ENCODE measurements at regions not wholly inside any gene's neighbourhood (a gene's known extent, or its start where the extent isn't known, plus 50 kb on each side); places are given as distances from the start of the nearest gene placed in this dataset.
"Not testable (repeated sequence)": the region's sequence is repeated elsewhere in the genome, so short reads cannot be mapped to it uniquely, and the experiment has no call there.

DNA sequence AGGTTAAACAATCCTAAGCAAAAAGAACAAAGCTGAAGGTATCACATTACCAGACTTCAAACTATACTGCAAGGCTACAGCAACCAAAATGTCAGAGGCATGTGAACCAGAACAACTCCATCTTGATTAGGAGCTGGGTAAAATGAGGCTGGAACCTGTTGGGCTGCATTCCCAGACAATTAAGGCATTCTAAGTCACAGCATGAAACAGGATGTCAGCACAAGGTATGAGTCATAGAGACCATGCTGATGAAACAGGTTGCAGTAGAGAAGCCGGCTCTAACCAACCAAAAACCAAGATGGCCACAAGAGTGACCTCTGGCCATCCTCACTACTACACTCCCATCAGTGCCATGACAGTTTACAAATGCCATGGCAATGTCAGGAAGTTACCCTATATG, 252.0 kb downstream of the RASEF start:
- DNase-seq: peak; percentile 51

DNA sequence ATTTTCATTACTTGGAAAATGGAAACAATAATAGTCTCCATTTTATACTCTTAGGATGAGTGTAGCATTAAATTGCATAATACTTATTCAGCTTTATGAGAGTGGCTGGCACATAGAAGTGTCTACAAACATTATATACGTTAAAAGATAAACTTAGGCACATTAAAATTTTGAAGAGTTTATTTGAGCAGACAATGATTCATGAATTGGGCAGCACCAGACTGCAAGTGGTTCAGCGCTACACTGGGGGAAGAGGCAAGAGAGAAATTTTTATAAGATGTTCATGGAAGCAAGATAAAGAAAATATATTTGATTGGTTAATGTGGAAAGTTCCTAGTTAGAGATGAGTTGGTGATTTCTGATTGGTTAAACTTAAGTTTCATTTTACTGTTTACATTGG, 243.7 kb downstream of the RASEF start:
- DNase-seq: no peak

DNA sequence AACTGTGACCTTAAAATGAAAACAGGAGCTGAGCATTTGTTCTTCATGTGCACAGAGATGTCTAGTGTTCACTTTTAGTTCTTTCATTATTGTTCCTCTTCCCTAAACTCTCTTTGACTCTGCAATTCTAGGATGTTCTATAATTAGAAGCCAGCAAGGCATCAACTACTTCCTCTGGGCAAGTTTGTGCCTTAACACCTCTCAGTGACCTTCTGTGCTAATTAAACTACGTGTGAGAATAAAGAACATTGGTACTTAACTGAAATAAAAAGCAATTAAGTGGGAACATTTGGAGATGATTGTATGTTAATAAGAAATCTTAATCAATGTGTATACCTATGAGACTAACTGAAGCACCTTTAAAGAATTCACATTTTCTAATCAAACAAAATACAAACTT, 242.8 kb downstream of the RASEF start:
- no peak for DNase-seq

DNA sequence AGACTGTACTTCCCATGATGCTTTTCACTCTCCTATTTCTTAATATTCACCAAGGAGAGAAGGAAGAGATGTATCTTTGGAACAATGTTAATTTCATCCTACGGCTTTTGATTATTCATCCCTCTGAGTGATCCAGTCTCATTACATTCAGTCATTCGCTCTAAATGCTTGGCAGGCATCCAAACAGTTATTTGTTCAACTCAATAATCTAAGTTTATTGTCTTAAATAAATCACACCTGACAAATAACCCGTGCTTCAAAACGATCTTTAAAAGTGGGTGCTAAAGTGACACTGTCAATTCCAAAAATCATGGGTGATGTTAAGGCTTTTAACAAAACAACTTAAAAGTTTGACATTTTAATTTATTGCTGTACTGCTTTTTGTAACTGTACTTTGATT, 233.1 kb downstream of the RASEF start:
- no peak for DNase-seq

DNA sequence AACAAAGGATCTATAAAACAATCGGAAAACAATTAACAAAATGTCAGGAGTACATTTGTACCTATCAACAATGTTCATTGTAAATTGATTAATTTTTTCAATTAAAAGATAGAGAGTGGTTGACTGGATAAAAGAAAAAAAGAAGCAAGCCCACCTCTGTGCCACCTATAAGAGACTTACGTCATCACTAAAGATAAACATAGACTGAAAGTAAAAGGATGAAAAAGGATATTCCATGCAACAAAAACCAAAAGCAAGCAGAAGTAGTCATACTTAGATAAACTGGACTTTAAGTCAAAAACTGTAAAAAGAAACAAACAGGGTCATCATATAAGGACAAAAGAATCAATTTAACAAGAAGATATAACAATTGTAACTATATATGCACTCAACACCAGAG, 197.4 kb downstream of the RASEF start:
- no peak for DNase-seq

DNA sequence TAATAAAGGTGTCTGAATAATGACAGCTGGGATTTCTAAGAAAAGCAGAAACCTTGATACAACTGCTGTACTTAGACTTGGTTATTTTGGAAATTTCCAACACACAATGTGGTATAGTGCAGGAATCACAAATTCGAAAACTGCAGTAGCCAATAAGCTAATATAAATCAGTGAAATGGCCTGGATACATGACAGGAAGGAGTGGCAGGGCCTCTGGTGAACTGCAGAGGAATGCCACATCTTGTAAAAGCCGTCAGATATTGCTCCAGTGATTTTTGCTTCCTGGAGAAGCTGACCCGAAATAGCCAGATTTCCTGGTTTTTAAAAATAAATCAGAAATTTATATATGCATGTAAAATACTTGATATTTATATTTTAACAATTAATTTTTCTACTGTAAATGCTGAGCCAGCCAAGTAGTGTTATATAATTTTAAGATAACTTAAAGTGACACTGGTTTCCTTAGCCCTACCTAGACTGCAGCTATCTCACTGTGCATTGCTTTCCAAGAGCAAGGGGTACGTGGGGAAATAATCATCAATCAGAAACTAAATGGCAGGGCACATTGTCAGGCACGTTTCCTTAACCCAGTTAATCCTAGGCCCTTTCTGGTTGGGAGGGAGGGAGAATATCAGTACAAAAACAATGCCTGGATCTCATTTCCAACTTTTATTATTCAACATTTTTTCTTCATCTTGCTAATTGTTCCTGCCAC, 182.4 kb downstream of the RASEF start:
- DNase-seq: no peak

DNA sequence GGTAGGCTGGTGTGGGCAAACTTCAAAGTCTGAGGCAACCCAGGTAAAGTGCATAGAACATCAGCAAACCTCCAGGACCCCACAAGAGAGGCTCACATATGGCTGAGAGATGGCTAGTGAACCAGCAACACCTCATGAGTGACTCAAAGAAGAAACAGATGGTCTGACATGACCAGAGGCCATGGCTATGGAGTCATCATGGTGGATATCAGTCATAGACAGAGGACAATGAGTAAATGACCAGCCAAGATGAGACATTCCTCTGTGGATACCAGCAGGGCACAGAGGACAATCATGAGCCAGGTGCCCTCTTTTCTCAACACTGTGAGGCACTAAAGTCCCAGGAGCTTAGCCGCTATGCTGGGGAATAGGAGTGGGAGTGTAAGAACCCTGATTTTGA, 180.8 kb downstream of the RASEF start:
- peak; percentile 1 for DNase-seq

DNA sequence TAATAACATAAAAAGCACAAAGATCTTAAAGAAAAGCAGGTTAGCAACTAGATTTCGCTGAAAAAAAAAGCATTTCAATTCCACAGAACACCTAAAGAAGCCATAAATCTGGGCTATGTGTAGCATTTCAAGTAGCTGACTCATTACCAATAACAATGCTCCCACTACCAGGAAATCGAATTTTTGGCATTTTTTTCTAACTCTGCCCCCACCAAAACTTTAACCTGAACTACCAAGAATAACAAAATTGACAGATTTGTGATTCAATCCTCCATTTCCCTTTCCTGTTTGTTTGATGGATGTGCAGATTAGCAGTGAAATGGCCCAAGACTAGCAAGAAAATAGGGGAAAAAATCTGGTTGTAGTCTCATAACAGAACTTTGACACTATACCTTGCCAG, 180.2 kb downstream of the RASEF start:
- no peak for DNase-seq

DNA sequence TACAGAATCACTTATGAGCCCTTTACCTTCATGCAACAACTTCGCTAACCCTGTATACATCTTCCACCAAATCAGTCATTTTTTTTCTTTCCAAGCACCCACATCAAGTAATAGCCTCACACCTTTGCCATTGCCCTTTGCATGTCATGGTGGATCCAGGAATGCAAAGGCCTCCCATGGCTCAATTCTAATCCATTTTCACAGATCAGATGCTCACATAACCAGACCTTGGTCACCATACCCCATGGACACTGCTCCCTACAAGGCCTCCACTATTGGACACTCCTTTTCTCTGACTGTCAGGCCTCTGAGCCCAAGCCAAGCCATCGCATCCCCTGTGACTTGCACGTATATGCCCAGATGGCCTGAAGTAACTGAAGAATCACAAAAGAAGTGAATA, 179.5 kb downstream of the RASEF start:
- DNase-seq: no peak

DNA sequence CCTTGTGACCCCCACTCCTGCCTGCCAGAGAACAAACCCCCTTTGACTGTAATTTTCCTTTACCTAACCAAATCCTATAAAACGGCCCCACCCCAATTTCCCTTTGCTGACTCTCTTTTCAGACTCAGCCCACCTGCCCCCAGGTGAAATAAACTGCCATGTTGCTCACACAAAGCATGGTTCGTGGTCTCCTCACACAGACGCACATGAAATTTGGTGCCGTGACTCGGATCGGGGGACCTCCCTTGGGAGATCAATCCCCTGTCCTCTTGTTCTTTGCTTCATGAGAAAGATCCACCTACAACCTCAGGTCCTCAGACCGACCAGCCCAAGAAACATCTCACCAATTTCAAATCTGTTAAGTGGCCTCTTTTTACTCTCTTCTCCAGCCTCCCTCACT, 179.0 kb downstream of the RASEF start:
- DNase-seq: not testable (repeated sequence)

DNA sequence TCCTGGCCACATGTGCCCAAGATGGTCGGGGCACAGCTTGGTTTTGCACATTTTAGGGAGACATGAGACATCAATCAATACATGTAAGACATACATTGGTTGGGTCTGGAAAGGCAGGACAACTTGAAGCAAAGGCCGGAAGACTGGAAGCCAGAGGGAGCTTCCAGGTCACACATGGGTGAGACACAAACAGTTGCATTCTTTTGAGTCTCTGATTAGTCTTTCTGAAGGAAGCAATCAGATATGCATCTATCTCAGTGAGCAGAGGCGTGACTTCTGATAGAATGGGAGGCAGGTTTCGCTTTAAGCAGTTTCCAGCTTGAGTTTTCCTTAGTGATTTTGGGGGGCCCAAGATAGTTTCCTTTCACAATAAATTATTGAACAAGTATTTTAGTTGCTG, 172.5 kb downstream of the RASEF start:
- DNase-seq: no peak

DNA sequence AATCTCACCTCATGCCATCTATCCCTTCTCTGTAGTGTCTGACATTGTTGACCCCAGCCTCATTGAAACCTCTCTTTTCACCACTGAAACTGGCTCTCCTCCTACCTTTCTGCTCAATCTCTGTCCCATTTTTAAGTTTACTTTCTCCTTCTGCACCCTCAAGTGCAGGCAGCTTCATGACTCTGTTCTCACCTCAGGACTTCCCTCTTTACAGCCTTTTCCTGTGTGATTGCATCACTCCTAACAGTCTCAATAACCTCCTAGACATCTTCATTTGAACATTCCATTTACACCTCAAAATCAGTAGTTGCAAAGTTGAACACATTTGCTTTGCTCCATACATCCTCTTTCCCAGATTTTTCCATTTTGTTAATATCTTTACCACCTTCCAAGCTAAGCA, 172.1 kb downstream of the RASEF start:
- no peak for DNase-seq

DNA sequence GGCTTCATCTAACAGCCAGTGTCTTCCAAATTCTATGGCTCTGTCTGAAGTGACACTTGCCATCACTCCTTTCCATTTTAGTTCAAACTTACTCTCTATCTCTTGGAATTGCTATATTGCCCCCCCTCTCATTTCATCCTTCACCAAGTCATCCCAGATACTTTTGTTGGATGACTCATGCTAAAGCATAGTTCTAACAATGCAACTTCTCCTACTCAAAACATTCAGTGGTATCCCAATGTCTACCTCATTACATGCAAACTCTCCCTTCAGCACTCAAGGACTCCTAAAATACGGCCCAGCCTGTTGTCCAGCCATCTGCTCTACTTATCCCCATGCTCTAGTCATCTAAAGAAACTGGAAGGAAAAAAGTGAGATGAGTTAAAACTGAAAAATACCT, 171.6 kb downstream of the RASEF start:
- peak; percentile 3 for DNase-seq

DNA sequence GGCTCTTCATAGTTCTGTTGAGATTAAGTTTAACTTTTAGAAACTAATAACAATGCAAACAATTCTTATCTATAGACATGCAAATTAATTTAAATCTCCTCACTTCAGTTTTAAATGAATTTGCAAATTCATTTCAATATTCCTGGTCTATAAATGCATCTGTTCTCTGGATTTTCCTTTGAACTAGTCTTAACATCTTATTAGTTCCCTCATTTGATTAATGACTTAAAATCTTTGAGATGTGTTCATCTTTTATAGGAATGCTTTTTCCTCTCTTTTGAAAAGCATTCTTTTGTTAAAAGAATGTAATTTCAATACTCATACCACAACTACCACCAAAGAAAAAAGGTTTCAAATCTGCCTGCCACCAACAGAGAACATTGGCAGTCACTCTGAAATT, 169.4 kb downstream of the RASEF start:
- no peak for DNase-seq

DNA sequence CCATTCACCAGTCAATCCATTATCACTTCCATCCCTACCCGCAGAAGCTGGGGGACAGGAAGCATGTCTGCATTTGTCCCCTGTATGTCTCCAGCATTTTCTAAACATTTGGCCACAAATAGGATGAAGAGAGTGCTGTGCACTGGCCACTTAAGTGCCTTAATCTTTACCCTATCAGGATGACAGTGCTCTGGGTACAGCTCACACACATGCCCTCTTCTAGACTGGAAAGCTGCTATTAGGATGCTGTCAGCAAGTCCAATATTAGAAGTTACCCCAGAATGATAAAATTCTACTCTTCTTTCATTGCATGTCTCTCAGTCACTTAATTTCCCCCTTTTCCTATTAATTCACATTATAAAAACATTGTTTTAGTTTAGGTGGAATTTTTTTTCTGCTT, 168.4 kb downstream of the RASEF start:
- no peak for DNase-seq

DNA sequence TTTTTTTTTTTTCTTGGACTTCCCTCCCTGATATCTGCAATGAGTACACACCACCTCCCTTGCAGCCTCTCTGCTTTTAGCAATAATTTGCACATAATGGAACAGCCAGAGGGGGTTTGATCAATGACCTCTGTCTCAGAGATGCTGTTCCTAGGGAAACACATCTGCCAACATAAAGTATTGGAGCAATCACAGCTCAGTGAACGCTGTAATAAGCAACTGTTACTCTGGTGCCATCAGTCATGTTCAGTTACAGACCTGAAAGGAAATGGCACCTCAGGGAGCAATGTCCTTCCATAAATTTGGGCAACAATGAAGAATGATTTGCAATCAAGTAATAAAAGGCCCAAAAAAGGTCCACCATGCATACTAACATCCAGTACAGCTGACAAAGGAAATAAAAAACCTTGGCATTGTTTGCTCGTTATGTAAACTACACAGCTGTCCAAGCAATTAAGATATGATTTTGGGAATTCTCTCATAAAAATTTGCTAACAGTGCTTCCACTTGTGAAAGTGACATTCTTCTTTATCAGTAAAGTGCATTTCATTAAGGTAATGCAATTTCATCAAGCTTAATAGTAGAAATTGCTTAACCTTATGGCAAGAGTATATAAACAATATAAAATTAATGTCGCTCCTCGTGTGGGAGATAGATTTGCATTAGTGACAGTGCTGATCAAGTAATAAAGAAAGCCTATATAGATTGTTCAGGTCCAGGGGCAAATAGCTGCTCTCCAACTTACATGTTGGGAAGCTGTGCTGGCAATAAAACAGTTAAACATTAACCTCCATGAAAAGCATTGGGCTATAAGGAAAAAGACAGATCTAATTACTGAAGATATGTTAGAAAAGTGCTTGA, 167.8 kb downstream of the RASEF start:
- DNase-seq: no peak

DNA sequence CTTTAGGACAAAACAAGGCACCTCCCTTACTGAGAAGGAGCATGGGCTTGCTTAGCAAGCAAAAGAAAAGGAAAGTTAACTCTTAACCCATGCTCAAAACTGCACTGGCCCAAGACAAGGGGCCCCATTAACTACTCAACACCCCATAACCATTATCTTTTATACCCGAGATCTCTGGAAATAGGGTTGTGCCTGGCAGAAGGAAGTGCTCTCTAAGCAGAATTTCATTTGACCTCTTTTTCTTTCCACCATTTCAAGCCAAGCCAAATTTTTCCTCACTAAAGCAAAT, 167.2 kb downstream of the RASEF start:
- DNase-seq: no peak

DNA sequence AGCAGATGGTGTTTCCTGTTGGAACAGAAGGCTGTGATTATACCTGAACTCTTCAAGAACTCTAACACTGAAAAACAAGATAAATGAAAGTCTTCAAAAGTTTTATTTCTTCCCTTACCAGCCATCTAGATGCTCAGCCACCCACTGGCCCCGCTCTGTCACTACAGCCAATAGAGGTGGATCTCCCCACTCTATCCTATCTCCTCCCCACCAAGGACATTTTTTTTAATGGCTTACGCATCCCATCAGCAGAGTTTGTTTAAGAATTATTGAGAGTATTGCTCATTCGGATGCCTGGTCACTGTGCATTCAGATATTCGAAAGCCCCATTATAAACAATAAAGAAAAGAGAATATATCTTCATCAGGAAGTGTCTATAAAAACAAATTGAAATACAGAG, 159.4 kb downstream of the RASEF start:
- DNase-seq: no peak

DNA sequence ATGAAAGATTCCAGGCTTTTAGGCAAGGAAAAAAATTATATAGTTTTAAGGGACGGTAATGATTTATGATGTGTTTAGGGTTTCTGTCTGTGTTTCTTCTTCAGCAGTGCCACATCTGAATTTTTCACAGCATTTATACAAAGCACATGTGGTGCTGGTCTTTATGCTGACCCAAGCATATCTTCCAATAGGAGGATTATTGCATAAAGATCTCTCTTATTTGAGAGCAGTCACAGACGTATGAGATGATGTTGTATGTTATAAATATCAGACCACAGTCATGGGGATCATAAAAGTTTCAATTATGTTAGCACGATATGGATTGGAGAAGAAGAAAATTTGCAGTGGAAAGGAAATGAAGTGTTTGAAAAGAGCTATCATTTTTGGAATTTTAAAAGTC, 150.9 kb downstream of the RASEF start:
- no peak for DNase-seq

DNA sequence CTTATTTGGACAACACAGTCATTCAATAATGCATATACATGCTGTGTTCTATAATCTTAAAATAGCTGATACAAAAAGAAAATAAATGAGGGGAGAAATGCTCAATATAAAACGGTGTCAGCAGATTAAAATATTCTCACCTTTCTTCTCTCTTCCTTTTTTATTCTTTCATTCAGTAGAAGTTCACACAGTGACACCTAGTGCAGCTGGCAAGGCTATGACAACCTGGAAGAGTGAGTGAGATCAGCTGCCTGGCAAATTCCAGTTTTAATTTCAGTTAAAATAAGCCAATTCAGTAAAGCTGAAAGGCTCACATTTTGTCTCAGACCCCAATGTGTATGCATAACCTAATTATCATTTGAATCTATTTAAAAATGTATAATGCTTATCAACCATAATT, 150.3 kb downstream of the RASEF start:
- no peak for DNase-seq

DNA sequence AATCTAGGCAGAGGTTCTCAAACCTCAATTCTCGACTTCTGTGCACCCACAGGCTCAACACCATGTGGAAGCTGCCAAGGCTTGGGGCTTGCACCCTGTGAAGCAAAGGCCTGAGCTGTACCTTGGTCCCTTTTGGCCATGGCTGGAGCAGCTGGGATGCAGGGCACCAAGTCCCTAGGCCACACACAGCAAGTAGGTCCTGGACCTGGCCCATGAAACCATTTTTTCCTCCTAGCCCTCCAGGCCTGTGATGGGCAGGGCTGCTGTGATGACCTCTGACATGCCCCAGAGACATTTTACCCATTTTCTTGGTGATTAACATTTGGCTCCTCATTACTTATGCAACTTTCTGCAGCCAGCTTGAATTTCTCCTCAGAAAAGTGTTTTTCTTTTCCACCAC, 146.7 kb downstream of the RASEF start:
- DNase-seq: not testable (repeated sequence)

DNA sequence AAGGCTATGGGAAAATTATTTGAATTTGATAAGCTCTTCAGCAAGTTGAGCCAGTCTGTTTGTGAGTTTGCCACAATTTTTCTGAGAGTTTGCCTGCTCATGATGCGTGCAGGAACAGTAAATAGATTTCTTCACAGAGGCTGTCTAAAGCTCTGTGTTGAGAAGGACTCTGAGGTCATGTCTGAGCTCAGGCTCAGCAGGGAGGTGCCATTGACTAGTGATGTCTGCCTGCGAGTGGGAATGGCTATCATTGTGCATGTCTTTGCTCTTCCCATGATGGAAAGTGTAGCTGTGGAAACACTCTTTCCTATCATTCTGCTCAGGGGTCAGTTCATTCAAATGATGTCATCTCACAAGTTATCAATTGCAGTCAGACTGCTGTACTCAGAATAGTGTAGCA, 142.8 kb downstream of the RASEF start:
- DNase-seq: no peak

DNA sequence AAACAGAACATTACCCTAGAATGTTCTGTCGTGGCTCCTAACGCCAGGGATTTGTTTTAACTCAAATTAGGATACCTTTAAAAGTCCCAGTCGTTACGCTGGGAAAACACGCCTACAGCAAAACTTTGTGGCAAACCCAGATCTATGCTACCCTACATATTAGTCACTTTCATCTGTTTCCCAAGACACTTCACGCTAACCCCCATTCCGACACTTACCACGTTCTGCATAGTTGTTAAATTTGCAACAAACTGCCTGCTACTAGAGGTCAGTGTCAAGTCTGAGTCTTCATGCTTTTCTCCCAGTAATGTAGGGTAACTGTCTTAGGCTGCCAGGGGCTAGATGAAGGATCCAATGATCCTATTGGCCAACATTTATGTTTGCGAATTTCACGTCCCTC, 140.3 kb downstream of the RASEF start:
- DNase-seq: no peak

DNA sequence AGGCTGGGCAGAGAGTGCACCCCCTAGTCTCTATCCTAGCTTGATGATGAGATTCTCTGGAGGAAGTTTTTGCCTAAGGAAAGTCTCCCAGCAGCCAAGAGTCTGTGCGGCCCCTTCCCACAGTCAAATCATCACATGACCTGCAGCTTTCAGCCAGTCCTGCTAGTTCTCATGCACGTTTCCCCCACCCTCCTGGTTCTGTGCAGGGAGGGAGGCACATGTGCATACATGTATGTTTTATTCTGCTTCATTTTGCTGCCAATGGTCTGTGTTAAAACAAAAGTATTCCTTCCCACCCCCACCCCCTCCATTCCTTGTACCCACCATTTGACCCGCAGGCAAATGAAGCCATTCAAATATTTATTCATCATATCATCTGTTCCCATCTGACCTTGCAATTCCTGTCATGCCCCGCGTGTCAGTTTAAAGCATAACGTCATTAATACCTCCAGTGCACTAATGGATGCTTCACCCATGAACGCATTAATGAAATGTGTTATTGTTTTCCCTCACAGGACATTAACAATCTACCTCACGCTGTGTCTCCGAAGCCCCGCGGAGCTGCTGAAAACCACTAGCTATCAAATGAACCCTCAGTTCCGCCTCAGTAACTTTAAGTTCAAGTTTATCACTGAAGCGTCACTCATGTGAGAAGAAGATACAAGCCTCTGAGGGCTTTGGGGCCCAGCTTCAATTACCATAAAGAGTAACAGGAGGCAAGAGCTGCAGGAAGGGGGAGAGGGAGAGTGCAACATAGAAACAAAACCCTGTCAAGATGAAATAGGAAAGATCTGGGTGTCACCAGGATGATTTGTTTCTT, 139.6 kb downstream of the RASEF start:
- DNase-seq: peak; percentile 4
